ENCODE measurements at regions not wholly inside any gene's neighbourhood (a gene's known extent, or its start where the extent isn't known, plus 50 kb on each side); places are given as distances from the start of the nearest gene placed in this dataset.

DNA sequence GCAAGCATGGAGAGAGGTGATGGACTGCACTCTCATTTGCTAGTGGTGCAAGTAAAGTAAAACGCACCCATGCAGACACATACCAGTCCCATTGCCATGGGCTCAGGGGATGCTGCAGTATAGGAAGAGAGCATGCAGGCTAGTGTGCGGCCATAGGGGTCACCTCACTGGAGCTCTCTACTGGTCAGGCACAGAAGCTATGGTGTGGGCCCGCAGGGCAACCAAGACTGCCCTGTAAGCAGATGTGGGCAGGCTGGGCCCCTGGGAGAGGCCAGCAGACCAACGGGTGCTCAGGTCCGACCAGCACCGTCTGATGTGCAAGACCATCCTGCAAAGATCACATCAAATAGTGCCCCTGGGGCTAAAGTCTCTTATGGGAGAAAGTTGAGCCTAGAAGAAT lies 290.7 kb downstream of the HTR1B start:
- Histone ChIP-seq H3K9me3 (peaks cover 0 to 16% (median 0%) of the 10 kb centered on the region in 12 donors), H3K27me3 (no peaks in the 10 kb centered on the region), H3K4me3 (no peak overlapping the region), H3K27ac (no peak overlapping the region), H3K36me3 (no peaks in the 10 kb centered on the region), H3K4me1 (no peaks in the 10 kb centered on the region)
- ATAC-seq: no peak
- peak in 1 of 5 donors; percentile 19 for DNase-seq
- intact Hi-C loops (cut with DNase I): no loop called here
- WGBS, 4 donors: 87 to 100% (median 91%) methylated on average over 5 to 6 of the region's 6 CpGs
- no peak for TF ChIP-seq POLR2A (IDR thresholded peaks at IDR 0.05)
- TF ChIP-seq, protein P1, sequence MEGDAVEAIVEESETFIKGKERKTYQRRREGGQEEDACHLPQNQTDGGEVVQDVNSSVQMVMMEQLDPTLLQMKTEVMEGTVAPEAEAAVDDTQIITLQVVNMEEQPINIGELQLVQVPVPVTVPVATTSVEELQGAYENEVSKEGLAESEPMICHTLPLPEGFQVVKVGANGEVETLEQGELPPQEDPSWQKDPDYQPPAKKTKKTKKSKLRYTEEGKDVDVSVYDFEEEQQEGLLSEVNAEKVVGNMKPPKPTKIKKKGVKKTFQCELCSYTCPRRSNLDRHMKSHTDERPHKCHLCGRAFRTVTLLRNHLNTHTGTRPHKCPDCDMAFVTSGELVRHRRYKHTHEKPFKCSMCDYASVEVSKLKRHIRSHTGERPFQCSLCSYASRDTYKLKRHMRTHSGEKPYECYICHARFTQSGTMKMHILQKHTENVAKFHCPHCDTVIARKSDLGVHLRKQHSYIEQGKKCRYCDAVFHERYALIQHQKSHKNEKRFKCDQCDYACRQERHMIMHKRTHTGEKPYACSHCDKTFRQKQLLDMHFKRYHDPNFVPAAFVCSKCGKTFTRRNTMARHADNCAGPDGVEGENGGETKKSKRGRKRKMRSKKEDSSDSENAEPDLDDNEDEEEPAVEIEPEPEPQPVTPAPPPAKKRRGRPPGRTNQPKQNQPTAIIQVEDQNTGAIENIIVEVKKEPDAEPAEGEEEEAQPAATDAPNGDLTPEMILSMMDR (IDR thresholded peaks at IDR 0.05): no peak

DNA sequence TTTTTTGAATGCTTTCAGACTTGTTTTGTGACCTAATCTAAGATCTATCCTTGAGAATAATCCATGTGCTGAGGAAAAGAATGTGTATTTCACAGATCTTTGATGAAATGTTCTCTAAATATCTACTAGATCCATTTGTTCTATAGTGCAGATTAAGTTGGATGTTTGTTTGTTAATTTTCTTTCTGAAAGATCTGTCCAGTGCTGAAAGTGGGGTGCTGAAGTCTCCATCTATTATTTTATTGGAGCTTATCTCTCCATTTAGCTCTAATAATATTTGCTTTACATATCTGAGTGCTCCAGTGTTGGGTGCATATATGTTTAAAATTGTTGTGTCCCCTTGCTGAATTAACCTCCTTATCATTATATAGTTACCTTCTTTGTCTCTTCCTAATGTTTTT lies 303.6 kb downstream of the HTR1B start:
- no peaks in the 10 kb centered on the region for H3K4me1 ChIP-seq
- no peak for DNase-seq
- intact Hi-C loops (cut with DNase I): no loop called here
- TF ChIP-seq POLR2A (IDR thresholded peaks at IDR 0.05): no peak
- TF ChIP-seq, protein P1 (IDR thresholded peaks at IDR 0.05): no peak
- H3K4me3 ChIP-seq: no peak overlapping the region
- ATAC-seq: no peak
- H3K27ac ChIP-seq: no peak overlapping the region
- H3K36me3 ChIP-seq: no peaks in the 10 kb centered on the region
- H3K9me3 ChIP-seq: peaks cover 0 to 30% (median 0%) of the 10 kb centered on the region in 12 donors
- H3K27me3 ChIP-seq: no peaks in the 10 kb centered on the region

DNA sequence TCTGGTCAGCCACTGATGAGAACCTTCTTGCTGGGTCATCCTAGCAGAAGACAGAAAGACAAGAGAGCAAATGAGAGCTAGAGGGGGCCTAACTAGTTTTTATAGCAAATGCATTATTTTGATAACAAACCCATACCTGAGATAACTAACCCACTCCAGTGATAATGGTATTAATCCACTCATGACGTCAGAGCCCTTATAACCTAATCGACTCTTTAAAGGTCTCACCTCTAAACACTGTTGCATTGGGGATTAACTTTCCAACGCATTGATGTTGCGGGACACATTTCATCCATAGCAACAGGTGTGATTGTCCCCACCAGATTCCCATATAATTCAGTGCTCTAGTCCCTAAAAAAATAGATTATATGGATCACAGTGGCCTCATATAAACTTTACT lies 312.1 kb downstream of the HTR1B start:
- H3K36me3 ChIP-seq: no peaks in the 10 kb centered on the region
- no peak overlapping the region for H3K4me3 ChIP-seq
- no peak overlapping the region for H3K27ac ChIP-seq
- whole genome bisulfite sequencing, 4 donors: 64 to 68% (median 65%) methylated on average over 4 of the region's 4 CpGs
- DNase-seq: no peak
- no peaks in the 10 kb centered on the region for H3K4me1 ChIP-seq
- intact Hi-C loops (cut with DNase I): no loop called here
- TF ChIP-seq, protein P1 (IDR thresholded peaks at IDR 0.05): no peak
- TF ChIP-seq POLR2A (IDR thresholded peaks at IDR 0.05): no peak
- H3K27me3 ChIP-seq: no peaks in the 10 kb centered on the region
- no peak for ATAC-seq
- peaks cover 0 to 3% (median 0%) of the 10 kb centered on the region in 12 donors for H3K9me3 ChIP-seq

DNA sequence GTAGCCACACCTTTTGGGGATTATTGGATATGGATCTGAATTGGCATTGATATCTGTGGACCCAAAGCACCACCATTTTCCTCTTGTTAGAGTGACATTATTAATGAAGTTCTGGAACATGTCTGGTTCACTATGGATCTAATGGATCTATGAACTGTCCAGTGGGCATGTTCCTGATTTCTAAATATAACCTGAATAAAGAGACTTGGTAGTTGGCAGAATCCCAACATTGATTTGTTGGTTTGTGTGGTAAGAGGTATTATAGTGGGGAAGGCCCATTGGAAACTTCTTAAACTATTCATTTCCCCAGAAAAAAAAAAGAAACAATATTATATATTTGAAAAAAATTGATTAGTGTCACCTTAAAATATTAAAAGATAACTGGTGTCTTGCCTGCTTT lies 312.6 kb downstream of the HTR1B start:
- H3K27ac ChIP-seq: no peak overlapping the region
- peaks cover 0 to 3% (median 0%) of the 10 kb centered on the region in 12 donors for H3K9me3 ChIP-seq
- no peaks in the 10 kb centered on the region for H3K4me1 ChIP-seq
- no peak for DNase-seq
- H3K4me3 ChIP-seq: no peak overlapping the region
- intact Hi-C loops (cut with DNase I): no loop called here
- no peak for ATAC-seq
- H3K27me3 ChIP-seq: no peaks in the 10 kb centered on the region
- no peaks in the 10 kb centered on the region for H3K36me3 ChIP-seq
- TF ChIP-seq, protein P1 (IDR thresholded peaks at IDR 0.05): no peak
- no peak for TF ChIP-seq POLR2A (IDR thresholded peaks at IDR 0.05)
